ENCODE measurements at regions not wholly inside any gene's neighbourhood (a gene's known extent, or its start where the extent isn't known, plus 50 kb on each side); places are given as distances from the start of the nearest gene placed in this dataset.

- TF ChIP-seq CHD7 (IDR thresholded peaks at IDR 0.05; ENCODE audit: insufficient replicate concordance, low read length): no peak
- no peak for TF ChIP-seq SAP30 (IDR thresholded peaks at IDR 0.05; ENCODE audit: insufficient read depth, insufficient replicate concordance, low read length)
- no peak for TF ChIP-seq KDM1A (IDR thresholded peaks at IDR 0.05; ENCODE audit: borderline replicate concordance, low read length)
- TF ChIP-seq CHD2 (IDR thresholded peaks at IDR 0.05; ENCODE audit: low read length): no peak
Measured at GRCh38 chr15:87712211-87712610, 544.3 kb downstream of the NTRK3 start (continued).
